Natural killer cell (primary cell): ENCODE measurements at regions not wholly inside any gene's neighbourhood (a gene's known extent, or its start where the extent isn't known, plus 50 kb on each side); places are given as distances from the start of the nearest gene placed in this dataset.

Experiments
- ATAC-seq, 3 donors: fragments of 150-1000 bp in 2 of 3; fragments of 200-7000 bp in 1 of 3; cut with Tn5 transposase; 1 replicate in 1 of 3; 2 replicates in 2 of 3; pipeline ENCODE4 v1.10.0; 2021; ENCODE audit warnings: mild to moderate bottlenecking in 2 of 3, moderate library complexity in 2 of 3
- DNase-seq, 2 donors: peaks; one replicate each; pipeline versions ENCODE4 v3.0.0 to v3.0.0-alpha.2; 2013 to 2021; ENCODE audit warnings: mixed read lengths in 1 of 2
- H3K27ac ChIP-seq: one replicate; pipeline ENCODE4 v1.5.1; 2013; ENCODE audit warnings: mild to moderate bottlenecking, low read length
- H3K27me3 ChIP-seq: one replicate; pipeline ENCODE4 v1.6.1; 2013; ENCODE audit warnings: low read length; ENCODE audit not compliant: control insufficient read depth, insufficient read depth
- H3K36me3 ChIP-seq: one replicate; pipeline ENCODE4 v1.6.1; 2013; ENCODE audit warnings: low read length; ENCODE audit not compliant: control insufficient read depth, insufficient read depth
- H3K4me1 ChIP-seq: one replicate; pipeline ENCODE4 v1.6.1; 2013; ENCODE audit warnings: low read length; ENCODE audit not compliant: control insufficient read depth, insufficient read depth
- H3K4me3 ChIP-seq: one replicate; pipeline ENCODE4 v1.5.1; 2013; ENCODE audit warnings: low read length
- H3K9me3 ChIP-seq: one replicate; pipeline ENCODE4 v1.6.1; 2013; ENCODE audit warnings: low read length; ENCODE audit not compliant: control insufficient read depth, insufficient read depth
- H3K27ac Mint-ChIP-seq, 2 donors: one replicate each; pipeline ENCODE4 v1.8.0; 2022; ENCODE audit warnings: mild to moderate bottlenecking in 2 of 2, mixed read lengths in 2 of 2, moderate library complexity in 1 of 2
- H3K27me3 Mint-ChIP-seq, 2 donors: one replicate each; pipeline ENCODE4 v1.8.0; 2022; ENCODE audit warnings: low read depth in 2 of 2, mixed read lengths in 2 of 2
- H3K36me3 Mint-ChIP-seq: one replicate; pipeline ENCODE4 v1.8.0; 2022; ENCODE audit warnings: mixed read lengths
- H3K4me1 Mint-ChIP-seq, 2 donors: one replicate each; pipeline ENCODE4 v1.8.0; 2022; ENCODE audit warnings: mixed read lengths in 2 of 2
- H3K4me3 Mint-ChIP-seq: one replicate; pipeline ENCODE4 v1.8.0; 2022; ENCODE audit warnings: mild to moderate bottlenecking, moderate library complexity, mixed read lengths
- H3K9me3 Mint-ChIP-seq, 2 donors: one replicate each; pipeline ENCODE4 v1.8.0; 2022; ENCODE audit warnings: mixed read lengths in 2 of 2
- CTCF ChIP-seq: fragments of 200-600 bp; IDR thresholded peaks from one replicate; pipeline ENCODE4 v1.8.0; 2022; ENCODE audit warnings: antibody characterized with exemption
- whole genome bisulfite sequencing: methylation state at CpG from one replicate; pipeline ENCODE4 v1.1.7; 2013; ENCODE audit warnings: missing lambda C conversion rate; ENCODE audit not compliant: insufficient coverage; 5-methylcytosine and 5-hydroxymethylcytosine counted together
- intact Hi-C: fragments of 100-400 bp; cut with micrococcal nuclease; formaldehyde crosslinking; loops from one replicate; pipeline ENCODE4 v1.14.2; 2022

GRCh38 chr17:34011599-34011998 lies 243.5 kb upstream of the CCL2 start:
- Histone ChIP-seq H3K4me3 (no peak overlapping the region), H3K4me1 (no peaks in the 10 kb centered on the region), H3K27ac (no peak overlapping the region), H3K9me3 (no peaks in the 10 kb centered on the region), H3K27me3 (no peaks in the 10 kb centered on the region), H3K36me3 (no peaks in the 10 kb centered on the region)
- ATAC-seq (no peak), DNase-seq (no peak)
- Mint-ChIP-seq H3K27ac (no peak overlapping the region), H3K4me1 (no peaks in the 10 kb centered on the region), H3K9me3 (no peaks in the 10 kb centered on the region), H3K36me3 (no peaks in the 10 kb centered on the region), H3K27me3 (no peaks in the 10 kb centered on the region), H3K4me3 (no peak overlapping the region)
- intact Hi-C loops: no loop called here
- no peak for TF ChIP-seq CTCF
- WGBS: 88% methylated on average over 3 of the region's 3 CpGs

- H3K4me3 ChIP-seq: no peak overlapping the region
- no peaks in the 10 kb centered on the region for H3K9me3 ChIP-seq
- ATAC-seq: no peak
- Mint-ChIP-seq H3K27me3 (no peaks in the 10 kb centered on the region), H3K27ac (no peak overlapping the region), H3K4me3 (no peak overlapping the region), H3K4me1 (no peaks in the 10 kb centered on the region), H3K36me3 (no peaks in the 10 kb centered on the region), H3K9me3 (no peaks in the 10 kb centered on the region)
- H3K4me1 ChIP-seq: no peaks in the 10 kb centered on the region
- intact Hi-C loops: no loop called here
- H3K36me3 ChIP-seq: no peaks in the 10 kb centered on the region
- TF ChIP-seq CTCF: no peak
- DNase-seq: no peak
- H3K27me3 ChIP-seq: no peaks in the 10 kb centered on the region
- H3K27ac ChIP-seq: no peak overlapping the region
- 84% methylated on average over 5 of the region's 5 CpGs for WGBS
Observed at GRCh38 chr17:34012709-34013375, 242.2 kb upstream of the CCL2 start.

- H3K4me3 Mint-ChIP-seq: no peak overlapping the region
- no peaks in the 10 kb centered on the region for H3K9me3 Mint-ChIP-seq
- no peaks in the 10 kb centered on the region for H3K36me3 ChIP-seq
- TF ChIP-seq CTCF: no peak
- intact Hi-C loops: no loop called here
- H3K27ac Mint-ChIP-seq: no peak overlapping the region
- no peak for ATAC-seq
- H3K27ac ChIP-seq: no peak overlapping the region
- H3K36me3 Mint-ChIP-seq: no peaks in the 10 kb centered on the region
- no peaks in the 10 kb centered on the region for H3K9me3 ChIP-seq
- H3K27me3 ChIP-seq: no peaks in the 10 kb centered on the region
- peaks cover 0 to 2% of the 10 kb centered on the region in 2 donors for H3K27me3 Mint-ChIP-seq
- 85% methylated on average over 2 of the region's 2 CpGs for WGBS
- no peaks in the 10 kb centered on the region for H3K4me1 ChIP-seq
- DNase-seq: no peak
- H3K4me3 ChIP-seq: no peak overlapping the region
- no peaks in the 10 kb centered on the region for H3K4me1 Mint-ChIP-seq
Observed at GRCh38 chr17:34015253-34015652, 239.8 kb upstream of the CCL2 start.

- DNase-seq (no peak), ATAC-seq (no peak)
- H3K36me3 Mint-ChIP-seq: no peaks in the 10 kb centered on the region
- no peak for TF ChIP-seq CTCF
- no peak overlapping the region for H3K4me3 ChIP-seq
- H3K9me3 ChIP-seq: no peaks in the 10 kb centered on the region
- no peaks in the 10 kb centered on the region for H3K9me3 Mint-ChIP-seq
- 79% methylated on average over 4 of the region's 4 CpGs for WGBS
- no peaks in the 10 kb centered on the region for H3K27me3 ChIP-seq
- H3K4me1 ChIP-seq: no peaks in the 10 kb centered on the region
- H3K27ac Mint-ChIP-seq: no peak overlapping the region
- no peak overlapping the region for H3K27ac ChIP-seq
- intact Hi-C loops: no loop called here
- H3K27me3 Mint-ChIP-seq: peaks cover 14 to 23% of the 10 kb centered on the region in 2 donors
- H3K36me3 ChIP-seq: no peaks in the 10 kb centered on the region
- no peaks in the 10 kb centered on the region for H3K4me1 Mint-ChIP-seq
- H3K4me3 Mint-ChIP-seq: no peak overlapping the region
Observed at GRCh38 chr17:34024386-34024785, 230.7 kb upstream of the CCL2 start.
